GM19438 (cell line): ENCODE measurements at regions not wholly inside any gene's neighbourhood (a gene's known extent, or its start where the extent isn't known, plus 50 kb on each side); places are given as distances from the start of the nearest gene placed in this dataset.
"Not testable (repeated sequence)": the region's sequence is repeated elsewhere in the genome, so short reads cannot be mapped to it uniquely, and the experiment has no call there.

Experiments
- ATAC-seq: cut with Tn5 transposase; IDR thresholded peaks from one replicate; pipeline ENCODE4 v1.9.1; 2021; ENCODE audit warnings: low read depth; ENCODE audit not compliant: unreplicated experiment

DNA sequence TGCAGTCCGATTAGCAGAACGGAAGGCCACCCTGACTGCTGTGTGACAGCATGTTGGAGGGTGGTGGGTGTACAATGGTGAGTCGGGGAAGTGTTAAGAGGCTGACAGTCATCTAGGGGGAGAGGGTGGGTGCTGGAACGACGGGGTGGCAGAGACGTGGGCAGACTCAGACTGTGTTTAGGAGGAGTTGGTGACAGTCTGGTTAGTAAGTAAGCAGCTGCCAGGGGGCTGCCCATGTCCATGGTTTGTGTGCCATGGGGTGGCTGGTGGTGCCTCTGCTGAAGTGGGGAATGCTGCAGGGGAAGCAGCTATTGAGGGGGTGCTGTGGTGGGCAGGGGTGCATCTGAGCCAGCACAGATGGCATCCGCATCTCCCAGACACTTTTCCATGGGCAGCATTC, 51.3 kb upstream of the BOD1 start:
- ATAC-seq, result no peak

DNA sequence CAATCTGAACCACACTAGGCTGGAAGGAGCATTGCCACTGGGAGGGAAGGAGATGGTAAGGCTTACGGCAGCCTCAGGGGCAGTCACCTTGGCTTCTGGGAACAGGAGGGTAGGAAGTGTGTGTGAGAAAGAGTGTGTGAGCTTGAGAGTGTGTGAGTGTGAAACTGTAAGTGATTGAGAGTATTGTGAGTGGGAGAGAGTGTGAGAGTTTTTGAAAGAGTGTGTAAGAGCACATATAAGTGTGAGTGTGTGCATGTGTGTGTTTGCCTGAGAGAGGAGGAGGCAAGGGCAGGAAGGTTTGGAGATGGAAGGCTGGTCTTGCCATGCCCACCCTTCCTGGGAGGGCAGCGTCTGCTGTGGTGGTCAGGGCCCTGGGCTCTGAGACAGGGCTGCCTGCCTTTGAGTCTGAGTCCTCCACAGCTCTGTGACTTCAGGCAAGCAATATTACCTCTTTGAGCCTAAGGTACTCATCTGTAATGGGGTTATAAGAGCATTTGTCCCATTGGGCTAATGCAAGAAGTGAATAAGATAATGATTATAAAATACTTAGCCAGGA, 51.9 kb upstream of the BOD1 start:
- ATAC-seq, result no peak

DNA sequence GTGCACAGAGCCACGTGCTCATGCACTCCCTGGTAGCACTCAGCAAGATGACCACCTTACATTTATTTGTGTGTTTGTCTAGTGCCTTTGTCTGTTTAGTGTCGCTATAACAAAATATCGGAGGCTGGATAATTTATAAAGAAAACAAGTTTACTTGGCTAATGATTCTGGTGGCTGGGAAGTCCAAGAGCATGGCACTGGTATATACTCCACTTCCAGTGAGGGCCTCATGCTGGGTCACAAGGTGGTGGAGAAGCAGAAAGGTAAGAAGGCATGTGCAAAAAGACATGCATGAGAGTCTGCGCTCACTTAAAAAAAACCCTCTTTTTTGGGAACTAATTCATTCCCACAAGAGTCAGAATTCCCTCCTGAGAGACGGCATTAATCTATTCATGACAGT, 52.5 kb upstream of the BOD1 start:
- no peak for ATAC-seq

DNA sequence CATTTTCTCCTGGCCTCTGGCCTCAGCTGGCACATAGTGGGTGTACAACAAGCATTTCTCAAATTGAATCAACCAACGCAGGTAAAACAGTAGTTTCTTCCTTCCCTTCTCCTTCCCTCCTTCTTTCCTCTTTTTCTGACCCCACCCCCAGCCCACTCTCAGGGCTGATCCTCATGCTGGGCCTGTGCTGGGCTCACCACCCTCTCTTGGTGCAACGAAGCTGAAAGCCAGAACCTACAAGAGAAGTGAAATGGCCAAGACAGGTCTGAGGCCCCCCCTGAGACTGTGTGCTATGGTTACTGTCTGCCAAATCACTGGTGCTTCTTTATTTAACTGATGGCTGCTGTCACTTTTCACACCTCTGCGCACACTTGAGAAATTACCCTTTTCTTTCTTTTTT, 53.0 kb upstream of the BOD1 start:
- ATAC-seq, result no peak

DNA sequence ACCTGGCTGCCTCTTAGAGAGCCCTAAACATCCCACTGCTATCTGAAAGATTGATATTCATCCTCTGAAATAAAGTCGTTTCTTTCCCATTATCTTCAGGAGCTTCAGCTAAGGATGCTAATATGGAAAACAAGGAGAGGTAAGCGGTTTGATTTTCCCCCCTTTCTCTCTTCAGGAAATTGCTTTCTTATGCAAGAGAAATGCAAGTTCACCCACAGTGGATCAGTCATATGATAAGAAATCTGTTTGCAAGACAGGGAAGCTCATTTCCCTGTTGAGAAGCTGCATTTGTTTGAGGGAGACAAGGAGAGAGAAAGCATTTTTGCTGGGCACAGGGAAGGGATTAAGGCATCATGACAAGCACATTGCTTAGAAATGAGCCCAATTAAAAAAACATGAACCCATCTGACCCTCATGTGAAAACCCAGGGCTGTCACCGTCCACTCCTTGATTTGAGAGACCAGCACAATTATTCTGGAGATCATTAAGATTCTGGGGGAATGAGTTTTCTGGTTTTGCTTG, 53.7 kb upstream of the BOD1 start:
- no peak for ATAC-seq

DNA sequence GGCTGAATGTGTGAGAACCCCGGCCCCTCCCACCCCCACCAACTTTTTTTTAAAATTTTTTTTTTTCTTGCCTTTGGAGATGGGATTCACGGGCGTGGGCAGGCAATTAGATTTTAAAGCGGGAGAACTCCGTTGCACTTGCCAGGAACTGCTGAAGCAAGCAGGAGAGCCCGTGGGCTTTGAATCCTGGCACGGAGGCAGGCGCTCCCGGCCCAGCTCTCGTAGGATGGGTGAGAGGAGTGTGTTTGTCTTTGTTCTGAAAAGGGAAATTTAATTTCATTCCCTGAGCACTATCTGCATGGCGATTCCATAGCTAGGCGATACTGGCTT, 54.3 kb upstream of the BOD1 start:
- ATAC-seq, result no peak

DNA sequence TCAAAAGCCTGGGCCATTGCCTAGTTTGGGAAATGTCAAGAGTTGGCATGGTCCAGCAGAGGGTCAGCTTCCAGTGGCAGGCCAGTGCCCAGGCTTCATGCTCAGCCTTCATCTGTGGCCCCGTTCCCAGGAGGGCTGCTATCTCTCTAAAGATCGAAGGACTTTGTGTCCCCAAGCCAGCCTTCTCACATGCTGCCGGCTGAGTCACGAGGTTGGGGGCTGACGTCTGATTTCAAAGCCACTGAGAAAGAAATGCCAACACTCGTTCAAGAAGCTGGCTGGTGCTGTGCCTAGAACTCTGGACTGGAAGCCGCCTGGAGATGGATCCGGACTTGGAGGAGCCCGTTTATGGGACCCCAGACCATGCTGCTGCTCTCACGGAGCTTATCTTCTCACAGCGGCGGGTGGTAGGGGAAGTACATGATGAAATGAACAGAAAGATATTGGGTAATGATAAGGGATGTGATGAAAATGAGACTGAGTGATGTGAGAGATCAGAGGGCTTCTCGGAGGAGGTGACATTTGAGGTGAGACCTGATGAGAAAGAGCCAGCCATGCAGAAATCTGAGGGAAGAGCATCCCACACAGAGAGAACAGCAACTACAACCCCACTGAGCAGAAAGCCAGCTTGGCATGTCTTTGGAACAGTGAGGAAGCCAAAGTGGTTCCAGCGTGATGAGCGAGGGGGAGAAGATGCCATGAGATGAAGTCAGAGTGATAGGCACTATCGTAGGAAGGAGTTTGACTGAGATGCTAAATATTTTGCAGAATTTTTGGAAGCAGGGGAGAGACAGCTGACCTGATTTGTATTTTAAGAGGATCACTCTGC, 54.9 kb upstream of the BOD1 start:
- ATAC-seq, result no peak

DNA sequence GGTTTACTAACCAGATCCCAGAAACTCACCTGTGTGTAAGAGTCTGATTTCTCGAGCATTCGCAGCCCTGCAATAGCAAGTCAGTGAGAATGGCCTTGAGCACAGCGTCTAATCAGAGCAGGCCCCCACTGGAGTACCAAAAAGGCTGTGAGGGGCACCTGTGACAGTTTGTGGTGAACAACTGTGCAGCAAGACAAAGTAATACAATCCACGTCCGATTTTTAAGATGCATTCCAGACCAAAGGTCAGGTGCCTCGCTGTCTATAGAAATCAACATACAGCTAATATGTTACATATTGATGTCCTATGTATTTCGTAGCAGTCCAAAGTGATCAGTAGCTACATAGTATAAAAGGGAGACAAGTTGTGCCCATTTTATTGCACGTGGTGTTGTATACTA, 55.7 kb upstream of the BOD1 start:
- no peak for ATAC-seq

DNA sequence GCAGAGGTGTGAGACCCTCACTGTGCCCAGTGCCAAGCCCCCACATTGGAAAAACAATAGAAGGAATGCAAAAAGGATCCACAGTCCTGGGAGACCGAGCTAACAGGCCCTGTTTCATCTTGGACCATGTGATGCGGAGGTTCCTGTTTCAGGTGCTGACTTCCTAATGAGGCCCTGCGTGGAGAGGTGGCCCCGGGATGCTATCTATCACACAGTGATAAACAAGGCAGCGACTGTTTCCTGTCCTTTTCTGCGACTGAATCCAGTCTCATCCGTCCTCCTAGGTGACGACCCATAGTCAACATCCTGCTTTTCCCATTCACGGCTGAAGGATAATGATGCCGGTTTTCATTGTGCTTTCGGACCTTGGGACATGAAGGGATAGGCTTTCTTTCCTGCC, 56.4 kb upstream of the BOD1 start:
- ATAC-seq, result no peak

DNA sequence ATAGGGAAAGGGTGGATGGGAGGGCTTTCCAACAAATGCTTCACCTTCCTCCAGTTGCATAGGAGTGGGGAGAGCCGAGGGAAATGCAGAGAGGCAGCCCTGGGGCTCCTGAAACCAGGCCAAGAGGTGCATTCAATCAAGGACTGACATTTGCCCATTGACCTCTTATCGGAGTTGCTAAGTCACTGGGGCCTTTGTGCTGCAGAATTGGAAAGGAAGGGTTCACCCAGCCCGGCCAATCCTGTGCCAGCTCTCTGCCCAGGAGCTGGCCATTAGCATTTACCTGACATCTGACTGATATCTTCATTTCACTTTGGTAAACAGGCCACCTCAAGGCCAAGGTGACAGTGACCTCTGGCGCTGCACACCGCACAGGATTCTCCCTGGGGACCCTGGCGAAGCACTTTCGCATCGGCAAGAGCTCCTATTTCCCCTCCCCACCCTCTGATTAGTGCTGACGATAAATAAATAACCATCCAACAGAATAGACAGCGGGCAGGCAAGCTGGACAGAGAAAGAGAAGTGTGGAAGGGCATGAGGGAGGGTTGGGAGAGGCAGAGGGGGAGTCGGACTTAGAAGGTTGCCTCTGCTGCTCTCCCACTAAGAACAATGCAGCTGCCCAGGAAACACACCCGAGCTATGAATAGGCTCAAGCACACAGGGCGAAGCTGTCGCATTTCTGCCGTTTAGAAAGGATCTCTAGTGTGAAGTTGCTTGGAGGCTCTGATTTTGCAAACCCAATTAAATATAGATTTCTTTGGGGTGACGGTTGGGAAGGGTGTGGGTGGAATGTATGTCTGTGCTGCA, 57.0 kb upstream of the BOD1 start:
- ATAC-seq, result no peak

DNA sequence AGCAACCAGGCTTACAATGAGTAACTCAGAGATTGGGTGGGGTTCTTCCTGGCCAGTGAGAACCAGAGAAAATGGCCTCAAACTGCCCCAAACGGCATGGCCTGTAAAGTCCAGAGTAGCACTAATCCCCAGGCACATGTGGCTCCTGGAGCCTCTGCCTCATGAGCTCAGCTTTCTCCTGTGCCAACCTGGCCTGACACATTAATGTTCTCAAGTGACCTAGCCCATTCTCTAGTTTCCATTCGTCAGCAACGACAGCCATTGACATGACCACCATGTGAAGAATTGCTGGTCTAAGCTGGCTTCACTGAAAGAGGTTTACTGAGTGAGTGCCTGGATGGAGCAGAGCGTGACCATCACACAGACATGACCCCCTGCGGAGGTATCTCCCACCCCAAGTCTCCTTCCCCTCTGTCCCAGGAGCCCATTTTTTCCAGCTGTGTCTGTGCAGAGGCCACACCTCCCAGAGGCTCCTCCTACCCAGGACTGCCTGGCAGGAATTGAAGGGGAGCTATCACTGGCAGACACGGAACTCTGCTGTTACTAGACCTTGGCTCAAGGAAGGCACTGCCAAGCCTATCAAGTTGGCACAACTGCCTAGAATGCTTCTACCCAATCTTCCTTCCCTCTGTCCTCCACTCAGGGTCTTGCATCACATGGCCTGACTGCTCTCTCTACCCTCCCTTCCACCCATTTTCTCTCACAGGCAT, 59.0 kb upstream of the BOD1 start:
- ATAC-seq, result no peak

DNA sequence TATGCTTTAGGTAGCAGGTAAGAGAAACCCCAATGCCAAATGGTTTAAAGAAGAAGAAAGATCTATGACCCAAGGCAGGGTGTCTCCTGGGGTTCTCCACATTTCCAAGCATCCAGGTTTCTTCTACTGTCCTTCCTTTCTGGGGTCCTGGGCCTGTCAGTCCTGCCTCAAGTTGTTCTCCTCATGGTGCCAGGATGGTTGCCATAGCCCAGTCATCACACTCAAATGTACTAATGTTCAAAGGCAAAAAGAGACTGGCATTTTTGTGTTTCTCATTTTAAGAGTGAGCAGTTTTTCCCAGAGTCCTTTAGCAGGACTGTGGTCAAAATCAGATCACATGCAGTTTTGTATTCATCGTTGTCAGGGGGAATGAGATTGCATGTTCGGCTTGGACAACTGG, 59.9 kb upstream of the BOD1 start:
- no peak for ATAC-seq

DNA sequence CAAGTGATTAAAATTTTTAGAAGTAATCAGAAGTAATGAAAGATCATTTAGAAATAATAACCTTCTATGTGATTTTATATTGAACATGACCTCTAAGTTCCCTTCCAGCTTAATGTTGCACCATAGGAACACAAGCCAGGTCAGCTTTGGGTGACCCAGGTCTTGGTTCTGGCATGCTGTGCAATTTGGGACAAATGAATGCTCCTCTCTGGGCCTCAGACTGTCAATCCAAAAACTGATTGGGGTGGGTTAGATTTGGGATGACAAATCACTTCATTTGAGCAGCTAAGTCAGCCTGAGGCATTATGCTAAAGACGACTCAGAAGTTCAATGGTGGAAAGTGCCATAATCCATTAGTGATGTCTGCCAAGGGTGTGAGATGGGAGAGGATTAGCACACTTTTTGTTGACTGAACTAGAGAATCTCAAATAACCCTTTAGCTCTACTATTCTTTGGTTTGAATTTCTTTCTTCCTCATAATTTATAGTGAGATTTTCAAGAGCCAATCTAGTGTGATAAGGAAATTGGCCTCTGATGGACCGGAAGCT, 60.7 kb upstream of the BOD1 start:
- no peak for ATAC-seq

DNA sequence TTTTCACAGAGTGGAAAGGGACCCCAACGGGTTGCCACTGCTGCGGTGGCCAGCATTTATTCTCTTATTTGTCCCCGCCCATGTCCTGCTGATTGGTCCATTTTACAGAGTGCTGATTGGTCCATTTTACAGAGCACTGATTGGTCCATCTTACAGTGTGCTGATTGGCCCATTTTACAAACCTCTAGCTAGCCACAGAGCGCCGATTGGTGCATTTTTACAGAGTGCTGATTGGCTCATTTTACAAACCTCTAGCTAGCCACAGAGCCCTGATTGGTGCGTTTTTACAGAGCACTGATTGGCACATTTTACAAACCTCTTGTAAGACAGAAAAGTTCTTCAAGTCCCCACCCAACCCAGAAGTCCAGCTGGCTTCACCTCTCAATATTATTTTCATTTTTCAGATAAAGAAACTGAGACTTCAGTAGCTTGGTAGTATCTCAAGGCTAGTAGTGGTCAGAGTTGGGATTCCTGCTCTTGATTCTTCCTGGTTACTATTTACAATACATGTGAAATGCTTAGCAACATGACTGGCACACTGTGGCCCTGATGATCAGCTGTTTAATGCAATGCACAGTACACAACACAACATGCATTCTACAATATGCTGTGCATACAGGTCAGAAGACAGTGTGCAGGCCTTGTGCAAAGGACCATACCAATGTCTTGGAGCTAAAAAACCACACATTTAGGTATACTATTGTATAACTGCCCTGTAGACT, 63.6 kb upstream of the BOD1 start:
- ATAC-seq, result peak; percentile 82

DNA sequence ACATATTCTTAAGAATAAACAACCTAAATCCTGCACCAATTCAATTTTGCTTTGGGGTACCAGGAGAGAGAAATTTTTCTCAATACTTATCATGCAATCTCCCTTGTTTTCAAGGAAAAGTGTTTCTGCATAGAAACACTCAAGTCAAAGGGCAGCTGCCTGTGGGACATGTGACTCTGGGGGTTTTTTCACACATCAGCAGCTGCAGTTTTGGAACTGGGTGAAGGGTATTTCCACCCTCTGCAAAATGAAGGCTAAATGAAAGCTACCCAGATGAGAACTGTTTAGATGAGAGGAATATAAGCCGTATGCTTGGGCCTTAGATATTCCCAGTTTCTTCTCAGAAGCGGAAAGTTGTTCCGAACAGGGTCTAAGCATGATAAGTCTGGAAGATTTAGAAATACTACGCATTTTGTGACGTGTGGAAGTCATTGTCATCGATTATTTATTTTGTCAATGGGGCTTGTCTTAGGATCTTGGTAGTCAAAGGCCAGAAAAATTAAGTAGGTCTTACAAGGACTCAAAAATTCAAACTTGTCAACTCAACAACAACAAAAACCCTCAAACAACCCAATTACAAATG, 64.3 kb upstream of the BOD1 start:
- no peak for ATAC-seq

DNA sequence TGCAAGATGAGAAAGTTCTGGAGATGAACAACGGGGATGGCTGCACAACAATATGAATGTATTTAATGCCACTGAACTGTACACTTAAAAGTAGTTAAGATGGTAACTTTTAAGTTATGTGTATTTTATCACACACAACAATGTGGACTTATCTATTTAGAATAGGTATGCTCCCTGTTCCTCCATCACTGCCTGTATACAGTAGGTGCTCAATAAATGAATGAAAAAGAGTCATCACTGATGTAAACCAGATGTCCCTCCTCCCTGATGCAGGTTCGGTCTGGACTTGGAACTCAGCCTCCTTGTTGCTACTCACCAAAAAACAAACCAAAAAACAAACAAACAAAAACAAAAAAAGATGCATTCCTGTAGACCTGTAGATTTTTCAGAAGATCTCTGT, 65.9 kb upstream of the BOD1 start:
- ATAC-seq, result no peak

DNA sequence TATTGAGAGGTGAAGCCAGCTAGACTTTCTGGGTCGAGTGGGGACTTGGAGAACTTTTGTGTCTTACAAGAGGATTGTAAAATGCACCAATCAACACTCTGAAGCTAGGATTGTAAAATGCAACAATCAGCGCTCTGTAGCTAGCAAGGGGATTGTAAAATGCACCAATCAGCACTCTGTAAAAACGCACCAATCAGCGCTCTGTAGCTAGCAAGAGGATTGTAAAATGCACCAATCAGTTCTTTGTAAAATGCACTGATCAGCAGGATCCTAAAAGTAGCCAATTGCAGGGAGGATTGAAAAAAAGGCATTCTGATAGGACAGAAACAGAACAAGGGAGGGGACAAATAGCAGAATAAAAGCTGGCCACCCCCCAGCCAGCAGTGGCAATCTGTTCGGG, 68.1 kb upstream of the BOD1 start:
- not testable (repeated sequence) for ATAC-seq

DNA sequence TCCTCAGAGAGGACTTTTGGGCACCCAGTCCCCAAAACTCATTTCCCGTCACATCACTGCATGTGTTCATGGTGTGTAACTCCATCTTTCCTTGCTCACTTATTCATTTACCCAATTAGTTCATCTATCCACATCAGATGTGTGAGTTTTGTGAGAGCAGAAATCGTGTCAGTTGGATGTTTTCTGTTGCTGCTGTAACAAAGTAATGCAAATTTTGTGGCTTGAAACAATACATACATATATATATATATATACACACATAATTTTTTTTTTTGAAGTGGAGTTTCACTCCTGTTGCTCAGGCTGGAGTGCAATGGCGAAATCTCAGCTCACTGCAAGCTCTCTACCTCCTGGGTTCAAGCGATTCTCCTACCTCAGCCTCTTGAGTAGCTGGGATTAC, 70.5 kb upstream of the BOD1 start:
- ATAC-seq, result no peak

DNA sequence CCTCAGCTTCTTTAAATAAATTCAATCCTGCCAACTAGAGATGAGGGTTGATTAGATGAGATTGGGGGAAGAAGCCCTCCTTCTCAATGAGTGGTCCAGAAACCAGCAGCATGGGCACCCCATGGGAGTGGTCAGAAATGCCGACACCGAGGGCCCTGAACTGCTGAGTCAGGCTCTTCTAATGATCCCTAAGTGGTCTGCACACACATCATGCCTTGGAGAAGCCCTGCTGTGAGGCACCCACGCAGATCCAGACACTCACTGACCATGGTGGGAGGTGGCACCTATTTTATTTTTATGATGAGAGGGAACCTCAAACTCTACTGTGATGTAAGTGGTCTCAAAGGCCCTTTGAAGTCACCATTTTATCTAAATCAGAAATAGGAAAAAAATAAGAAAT, 72.3 kb upstream of the BOD1 start:
- ATAC-seq, result no peak
